LNCaP clone FGC (cell line): ENCODE measurements at regions not wholly inside any gene's neighbourhood (a gene's known extent, or its start where the extent isn't known, plus 50 kb on each side); places are given as distances from the start of the nearest gene placed in this dataset.

Source experiments
- DNase-seq: peaks from one replicate; pipeline ENCODE4 v3.0.0-alpha.2; 2011; ENCODE audit warnings: low read depth
- H3K4me3 ChIP-seq: 2 replicates; pipeline ENCODE4 v1.5.1; 2011; ENCODE audit warnings: mild to moderate bottlenecking, low read depth, low read length, control low read depth
- CTCF ChIP-seq: IDR thresholded peaks from 2 replicates; pipeline ENCODE4 v1.5.1; 2012; ENCODE audit warnings: mild to moderate bottlenecking; ENCODE audit not compliant: control insufficient read depth, insufficient read depth; ENCODE audit errors: extremely low read depth

- no peak for TF ChIP-seq CTCF
- no peak overlapping the region for H3K4me3 ChIP-seq
- no peak for DNase-seq
Observed at GRCh38 chr3:194205675-194206133, 69.8 kb downstream of the HES1 start.

GRCh38 chr3:194206320-194206719 is 70.4 kb downstream of the HES1 start:
- no peak for DNase-seq
- no peak overlapping the region for H3K4me3 ChIP-seq

GRCh38 chr3:194208709-194209108 is 72.8 kb downstream of the HES1 start:
- no peak overlapping the region for H3K4me3 ChIP-seq
- DNase-seq = no peak
- no peak for TF ChIP-seq CTCF

More at GRCh38 chr3:194206320-194206719, 70.4 kb downstream of the HES1 start:
- no peak for TF ChIP-seq CTCF

- H3K4me3 ChIP-seq = no peak overlapping the region
- no peak for TF ChIP-seq CTCF
- no peak for DNase-seq
Observed at GRCh38 chr3:194212161-194212844, 76.4 kb downstream of the HES1 start.

GRCh38 chr3:194212845-194213331 is 76.9 kb downstream of the HES1 start:
- H3K4me3 ChIP-seq = no peak overlapping the region
- DNase-seq = no peak
- no peak for TF ChIP-seq CTCF

- DNase-seq = no peak
- no peak overlapping the region for H3K4me3 ChIP-seq
- no peak for TF ChIP-seq CTCF
Observed at GRCh38 chr3:194215392-194215791, 79.4 kb downstream of the HES1 start.
